ENCODE measurements at regions not wholly inside any gene's neighbourhood (a gene's known extent, or its start where the extent isn't known, plus 50 kb on each side); places are given as distances from the start of the nearest gene placed in this dataset.

DNA sequence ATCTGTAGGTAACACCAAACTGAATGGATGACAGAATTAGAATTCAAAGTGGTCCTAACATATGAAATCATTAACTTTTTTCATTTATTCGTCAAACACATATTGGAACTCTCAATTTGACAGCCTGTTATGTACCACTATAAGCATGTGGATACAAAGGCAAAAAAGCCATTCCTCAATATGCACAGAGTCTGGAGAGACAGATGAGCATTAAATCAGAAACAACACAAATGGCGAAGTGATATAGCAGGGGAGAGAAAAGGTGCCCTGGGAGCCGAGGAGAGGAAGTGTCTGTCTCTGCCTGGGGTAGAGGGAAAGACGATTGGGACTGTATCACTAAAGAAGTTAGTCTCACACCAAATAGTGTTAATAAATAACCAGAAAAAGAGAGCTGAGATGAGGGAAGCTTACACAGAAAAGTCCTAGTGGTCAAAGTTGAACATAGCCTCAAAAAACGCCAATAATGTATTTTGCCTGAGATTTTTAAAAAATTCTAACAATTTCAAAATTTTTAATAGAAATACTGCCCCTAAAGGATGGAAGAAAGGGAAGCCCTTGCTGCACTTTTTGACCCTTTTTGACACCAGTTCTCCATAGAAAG lies 417.5 kb downstream of the TUSC7 start:
- DNase-seq (ENCODE audit: low read depth), result no peak

DNA sequence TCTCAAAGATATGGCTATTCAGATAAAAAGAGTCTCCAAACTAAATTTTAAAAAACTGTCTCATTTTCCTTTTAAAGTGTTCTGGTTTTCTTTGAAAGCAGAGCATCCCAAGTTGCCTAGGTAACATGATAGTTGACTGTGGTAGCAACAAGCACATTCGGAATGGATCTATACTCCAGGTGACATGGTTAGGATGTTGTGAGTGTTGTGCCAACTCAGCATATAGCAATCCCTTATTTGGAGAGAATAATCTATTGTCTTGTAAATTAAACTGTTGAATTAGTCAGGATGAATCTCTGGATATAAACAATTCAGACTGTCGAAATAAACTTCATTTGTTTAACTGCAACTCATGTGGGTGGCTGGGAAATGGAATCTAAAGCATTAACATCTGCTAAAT lies 418.6 kb downstream of the TUSC7 start:
- DNase-seq (ENCODE audit: low read depth), result no peak

DNA sequence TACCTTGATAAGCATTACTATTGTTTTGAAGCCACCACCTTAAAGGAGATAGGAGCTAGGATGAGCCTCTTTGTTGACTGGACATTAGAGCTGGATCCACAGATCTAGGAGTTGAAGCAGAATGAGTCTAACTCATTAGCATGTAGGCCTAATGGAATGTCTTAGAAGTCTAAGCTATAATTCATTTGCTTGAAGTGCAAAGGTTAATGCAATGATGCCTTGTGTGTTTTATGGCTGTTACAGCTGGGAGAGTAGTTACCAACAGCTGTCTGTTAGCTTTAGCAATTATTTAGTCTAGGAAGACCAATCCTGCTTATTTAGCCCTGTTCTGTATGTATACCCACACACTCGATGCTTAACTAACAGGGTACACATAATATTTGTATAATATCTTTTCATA lies 419.3 kb downstream of the TUSC7 start:
- DNase-seq (ENCODE audit: low read depth), result no peak

DNA sequence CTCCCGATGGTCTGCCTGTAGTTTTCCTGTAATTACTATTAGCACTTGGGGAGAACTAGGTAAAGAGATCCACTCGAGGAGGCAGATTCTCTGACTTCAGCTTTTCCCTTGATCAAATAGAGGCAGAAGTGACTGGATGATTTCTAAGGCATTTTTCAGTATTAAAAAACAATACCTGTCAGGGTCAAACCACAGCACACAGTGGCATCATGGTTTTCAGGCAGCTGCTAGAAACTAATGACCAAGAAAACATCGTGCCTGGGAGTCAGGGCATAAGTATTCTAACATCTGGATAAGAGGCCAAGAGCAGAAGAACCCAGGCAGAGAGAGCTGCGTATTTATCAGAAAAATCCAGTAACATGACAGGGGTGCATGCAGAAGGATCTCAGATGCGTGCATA lies 419.9 kb downstream of the TUSC7 start:
- no peak for DNase-seq (ENCODE audit: low read depth)

DNA sequence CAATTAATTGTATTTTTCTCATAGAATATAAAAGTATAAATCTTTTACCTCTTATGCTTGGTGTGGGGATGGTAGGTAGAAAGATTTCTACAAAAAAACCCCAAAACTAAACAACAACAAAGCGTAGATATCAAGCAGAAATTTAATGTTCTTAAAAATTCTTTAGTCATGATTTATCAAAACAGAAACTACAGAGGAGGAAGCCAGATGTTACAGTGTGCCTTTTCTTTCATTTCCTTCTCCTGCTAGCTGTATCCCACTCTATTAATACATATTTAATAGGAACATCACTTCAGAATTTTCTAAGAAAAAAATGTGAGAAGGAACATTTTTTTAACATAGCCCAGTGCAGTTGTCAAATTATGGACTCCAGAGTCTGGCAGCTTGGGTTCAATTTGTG lies 420.6 kb downstream of the TUSC7 start:
- no peak for DNase-seq (ENCODE audit: low read depth)

DNA sequence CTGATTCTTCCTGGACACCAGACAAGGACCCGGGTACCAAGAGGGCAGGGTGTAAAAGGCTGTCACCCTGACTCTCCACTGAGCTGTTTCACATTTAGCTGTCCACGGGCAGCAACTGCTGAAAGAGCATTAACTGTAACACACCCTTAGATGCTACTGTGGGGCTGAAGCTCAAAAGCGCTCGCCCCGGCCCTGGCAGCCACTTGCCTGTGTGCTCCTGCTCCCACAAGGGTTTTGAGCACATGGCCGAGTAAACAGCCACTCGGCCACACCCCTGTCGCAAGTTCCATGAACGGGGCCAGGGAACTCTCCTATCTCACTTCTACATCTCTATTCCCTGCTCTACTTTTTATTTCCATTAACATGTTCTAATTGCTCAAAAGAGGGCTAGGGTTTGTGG lies 421.7 kb downstream of the TUSC7 start:
- no peak for DNase-seq (ENCODE audit: low read depth)

DNA sequence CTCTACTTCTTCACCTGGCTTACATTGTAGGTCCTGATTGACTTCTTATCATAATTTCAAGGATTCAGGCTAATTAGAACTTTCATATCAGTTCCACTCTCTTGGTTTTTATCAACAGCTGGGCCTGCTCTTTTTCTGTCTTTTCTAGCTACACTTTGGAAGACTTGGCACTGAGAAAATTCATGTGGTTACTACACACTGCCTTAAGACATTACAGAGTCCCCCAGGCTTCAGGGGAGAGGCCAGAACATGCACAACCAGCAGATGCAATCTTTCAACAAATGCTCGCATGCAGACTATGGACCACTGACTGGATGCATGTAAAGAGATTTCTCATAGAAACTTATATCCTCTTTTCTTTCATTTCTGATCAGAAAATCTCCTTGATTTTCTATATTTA lies 423.5 kb downstream of the TUSC7 start:
- DNase-seq (ENCODE audit: low read depth), result no peak

DNA sequence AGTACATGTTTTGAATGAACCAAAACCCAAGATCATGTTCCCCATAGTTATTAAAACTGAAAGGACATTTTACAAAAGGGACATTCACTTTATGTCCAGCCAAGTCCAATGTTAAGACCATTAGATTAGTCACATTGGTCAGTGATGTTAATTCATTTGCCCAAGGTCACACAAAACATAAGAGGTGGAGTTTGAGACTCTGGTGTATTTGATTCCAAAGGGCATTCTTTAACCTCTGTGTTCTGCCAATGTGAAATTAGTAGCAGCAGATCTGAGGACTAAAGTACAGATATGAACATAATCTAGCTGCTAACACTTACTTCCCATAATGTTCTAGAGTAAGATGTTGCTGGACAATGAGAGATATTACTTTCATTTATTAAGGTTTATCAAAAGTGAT lies 425.6 kb downstream of the TUSC7 start:
- no peak for DNase-seq (ENCODE audit: low read depth)

DNA sequence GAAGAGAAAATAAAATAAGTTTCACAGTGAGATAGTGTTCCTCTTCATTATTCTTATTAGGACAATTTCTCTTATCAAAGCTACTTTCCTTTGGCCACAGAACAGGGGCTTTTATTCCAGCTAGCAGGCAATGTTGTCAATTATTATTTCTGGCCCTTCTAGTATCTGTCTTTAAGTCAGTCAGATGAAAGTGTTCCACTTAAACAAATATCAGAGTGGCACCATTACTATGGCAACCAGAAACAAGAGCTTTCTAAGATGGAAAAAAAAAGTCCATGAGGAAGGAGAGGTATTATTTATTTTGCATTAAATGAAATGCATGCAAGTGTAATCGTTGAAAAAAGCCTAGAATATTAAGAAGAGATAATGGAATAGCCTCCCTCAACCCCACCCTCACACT lies 426.4 kb downstream of the TUSC7 start:
- no peak for DNase-seq (ENCODE audit: low read depth)

DNA sequence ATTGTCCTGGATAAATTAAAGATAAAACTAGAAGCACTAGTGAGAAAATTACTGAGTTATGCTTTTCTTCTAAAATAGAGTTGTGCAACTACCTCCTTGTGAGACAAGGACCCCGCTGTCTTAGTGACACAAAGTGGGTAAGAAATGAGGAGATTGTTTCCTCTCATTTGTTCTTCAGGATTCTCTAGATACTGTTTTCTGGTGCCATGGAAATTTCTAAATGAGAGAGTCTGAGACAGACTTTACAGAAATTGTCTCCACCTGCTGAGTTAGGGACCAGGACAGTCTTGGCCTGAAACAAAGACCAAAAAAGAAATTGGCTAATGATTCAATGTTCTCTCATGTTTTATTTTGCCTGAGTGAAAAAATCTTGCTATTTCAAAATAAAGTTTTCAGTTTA lies 427.5 kb downstream of the TUSC7 start:
- no peak for DNase-seq (ENCODE audit: low read depth)

DNA sequence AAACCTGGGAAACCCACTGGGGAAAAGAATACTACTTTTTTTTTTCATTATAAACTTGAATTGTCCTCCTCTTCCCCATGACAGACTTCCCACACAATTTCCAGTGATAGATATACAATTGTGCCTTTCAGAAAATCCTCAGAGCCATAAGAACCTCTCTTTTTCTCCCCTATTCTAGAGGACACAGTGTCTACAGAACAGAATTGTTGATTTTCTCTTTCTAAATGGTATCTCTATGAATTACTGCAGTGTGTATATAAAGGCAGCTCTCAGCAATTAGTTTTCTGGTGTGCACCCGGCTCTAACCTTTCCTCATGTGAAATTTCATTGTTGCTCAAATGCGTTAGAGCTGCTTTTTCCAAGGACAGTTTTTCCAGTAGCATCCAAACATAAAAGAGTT lies 430.1 kb downstream of the TUSC7 start:
- no peak for DNase-seq (ENCODE audit: low read depth)

DNA sequence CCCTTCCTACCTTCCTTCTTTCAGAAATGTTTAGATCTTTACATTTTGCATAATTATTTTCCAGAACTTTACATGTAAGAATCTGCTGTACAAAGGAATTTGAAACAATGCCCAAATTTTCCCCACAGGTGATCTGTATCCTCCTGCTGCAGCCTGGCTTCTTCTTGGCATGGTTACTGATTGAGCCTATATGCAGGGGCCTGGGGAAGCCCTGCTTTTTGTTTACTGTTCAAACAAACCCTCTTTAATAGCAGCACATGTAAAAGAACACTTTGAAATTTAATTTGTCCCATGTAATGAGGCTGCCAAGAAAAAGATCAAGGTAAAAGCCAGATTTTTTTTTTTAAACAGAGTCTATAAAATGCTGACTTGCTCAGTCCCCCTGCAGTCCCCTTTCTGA lies 432.2 kb downstream of the TUSC7 start:
- no peak for DNase-seq (ENCODE audit: low read depth)

DNA sequence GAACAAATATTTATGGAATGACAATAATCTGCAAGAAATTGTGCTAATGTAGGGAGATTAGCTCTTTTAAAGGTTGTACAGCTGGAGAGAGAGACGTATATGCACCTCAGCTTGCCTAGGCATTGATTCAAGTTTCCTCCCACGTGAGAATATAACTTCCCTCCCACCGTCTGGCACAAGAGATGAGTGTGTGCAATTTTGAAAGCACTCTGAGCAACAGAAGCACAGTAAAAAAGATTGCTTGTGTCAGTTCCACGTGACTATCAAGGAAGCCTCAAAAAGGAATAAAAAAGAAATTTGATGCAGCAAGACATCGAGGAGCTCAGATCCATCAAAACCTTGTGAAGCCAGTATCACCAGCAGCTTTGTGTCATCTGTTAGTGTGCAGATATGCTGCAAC lies 435.3 kb downstream of the TUSC7 start:
- peak; percentile 11 for DNase-seq (ENCODE audit: low read depth)

DNA sequence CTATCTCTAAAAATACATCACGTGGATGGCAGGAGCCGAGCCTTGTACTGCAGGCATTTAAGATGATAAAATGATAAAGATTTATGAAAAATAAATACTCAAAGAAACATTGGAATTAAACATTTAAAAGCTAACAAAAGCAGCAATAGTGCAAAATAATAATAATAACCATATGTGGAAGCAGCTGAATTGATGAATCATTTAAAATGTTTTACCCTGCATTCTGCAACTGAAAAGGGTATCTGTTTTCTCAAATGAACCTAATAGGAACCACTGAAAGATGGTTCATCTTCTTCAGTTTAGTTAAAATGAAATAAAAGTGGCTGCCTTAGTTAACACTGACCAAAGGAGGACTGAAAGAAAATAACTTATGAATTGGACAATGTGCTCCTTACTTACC lies 436.1 kb downstream of the TUSC7 start:
- DNase-seq (ENCODE audit: low read depth), result no peak

DNA sequence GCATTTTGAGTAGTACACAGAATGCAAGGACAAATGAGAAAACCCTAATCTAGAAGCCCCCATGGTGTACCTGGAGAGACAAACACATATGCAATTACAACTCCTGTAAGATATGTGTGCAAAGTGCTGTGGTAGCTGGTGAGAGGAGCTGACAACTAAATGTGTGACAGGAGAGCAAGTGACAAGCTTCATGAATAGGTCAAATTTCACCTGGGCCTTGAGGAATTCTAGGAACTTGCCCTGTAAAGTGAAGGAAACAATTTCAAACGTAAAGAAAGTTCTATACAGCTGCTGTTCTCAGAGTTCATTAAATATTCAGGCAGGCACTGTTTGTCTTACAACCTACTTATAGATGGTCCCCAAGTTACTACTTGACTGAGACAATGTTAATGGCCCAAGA lies 437.0 kb downstream of the TUSC7 start:
- no peak for DNase-seq (ENCODE audit: low read depth)

DNA sequence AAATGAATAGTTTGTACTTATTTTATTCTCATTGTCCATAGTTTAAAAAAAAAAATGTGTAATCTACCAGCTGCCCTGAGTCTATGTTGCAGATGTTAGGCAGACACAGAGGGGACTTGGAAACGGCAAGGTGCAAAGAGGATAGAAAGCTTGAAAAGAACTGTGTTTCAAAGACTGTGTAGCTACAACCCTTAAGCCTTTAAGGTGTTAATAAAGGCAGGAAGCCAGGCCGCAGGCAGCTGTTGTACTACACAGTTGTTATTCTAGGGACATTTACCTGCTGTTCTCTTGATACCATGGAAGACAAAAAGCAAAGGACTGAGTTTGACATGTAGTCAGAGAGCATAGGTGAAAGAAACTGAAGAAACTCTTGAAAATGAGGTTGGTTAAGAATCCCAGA lies 440.0 kb downstream of the TUSC7 start:
- no peak for DNase-seq (ENCODE audit: low read depth)

DNA sequence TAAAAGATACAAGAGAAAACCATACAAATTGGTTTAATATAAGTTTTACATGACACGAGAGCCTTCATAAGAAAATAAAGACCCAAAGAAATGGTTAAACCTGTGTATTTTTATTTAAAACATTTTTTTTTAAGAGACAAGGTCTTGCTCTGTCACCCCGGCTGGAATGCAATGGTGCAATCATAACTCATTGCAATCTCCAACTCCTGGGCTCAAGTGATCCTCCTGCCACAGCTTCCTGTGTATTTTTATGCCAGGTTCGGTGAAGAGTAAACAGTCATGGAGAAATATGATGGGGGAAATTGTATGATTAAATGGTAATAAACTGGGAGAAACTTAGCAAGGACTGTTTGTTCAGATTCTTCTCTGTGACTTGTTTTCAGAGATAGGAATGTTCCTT lies 441.0 kb downstream of the TUSC7 start:
- no peak for DNase-seq (ENCODE audit: low read depth)

DNA sequence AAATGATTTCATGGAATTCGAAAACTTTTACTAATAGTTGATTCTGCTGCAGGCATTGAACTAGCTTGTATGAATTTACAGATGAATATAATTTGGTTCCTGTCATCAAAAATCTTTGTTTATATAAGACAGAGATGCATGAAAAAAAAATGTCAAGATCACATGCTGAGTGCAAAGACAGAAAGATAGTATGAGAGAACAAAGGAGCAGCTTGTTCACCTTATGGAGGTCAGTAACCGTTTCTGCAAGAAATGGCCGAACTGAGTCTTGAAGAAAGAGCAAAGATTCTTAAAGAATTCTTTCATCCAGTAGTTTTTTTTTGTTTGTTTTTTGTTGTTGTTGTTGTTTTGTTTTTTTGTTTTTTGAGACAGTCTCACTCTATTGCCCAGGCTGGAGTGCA lies 450.6 kb downstream of the TUSC7 start:
- no peak for DNase-seq (ENCODE audit: low read depth)

DNA sequence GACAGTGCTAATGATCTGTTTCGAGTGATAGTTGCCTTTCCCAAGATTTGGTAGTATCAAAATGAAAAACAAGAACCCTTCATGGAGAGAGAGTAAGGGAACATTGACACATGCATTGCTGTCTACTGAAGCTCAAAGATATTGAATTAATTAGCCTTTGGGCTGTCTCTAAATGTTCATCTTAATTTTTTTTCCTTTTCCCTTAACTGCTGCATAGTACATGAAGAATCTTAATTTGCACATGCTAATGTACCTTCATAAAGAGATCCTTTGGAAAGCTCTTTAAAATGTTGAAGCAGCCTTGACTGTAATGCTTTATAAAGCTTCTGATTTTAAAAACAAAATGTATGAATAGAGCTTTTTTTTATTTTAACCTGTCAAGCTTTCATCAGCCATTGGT lies 452.2 kb downstream of the TUSC7 start:
- no peak for DNase-seq (ENCODE audit: low read depth)

DNA sequence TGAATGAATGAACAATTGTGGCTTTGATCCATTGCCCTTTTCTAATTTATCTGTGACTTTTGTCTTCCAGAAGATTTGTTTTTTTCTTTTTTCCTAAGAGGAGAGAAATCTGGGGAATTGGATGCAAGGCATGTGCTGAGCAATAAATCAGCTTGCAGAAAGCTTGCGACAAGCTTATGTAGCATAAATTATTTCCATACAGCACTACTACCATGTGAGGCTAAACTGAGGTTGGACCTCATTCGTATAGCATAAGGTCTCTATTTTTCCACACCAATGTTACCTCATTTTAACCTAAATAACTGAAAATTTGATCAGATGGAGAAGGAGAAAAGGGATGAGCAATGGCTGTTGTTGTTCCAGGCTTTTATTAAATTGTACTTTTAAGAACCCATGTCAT lies 455.6 kb downstream of the TUSC7 start:
- no peak for DNase-seq (ENCODE audit: low read depth)

DNA sequence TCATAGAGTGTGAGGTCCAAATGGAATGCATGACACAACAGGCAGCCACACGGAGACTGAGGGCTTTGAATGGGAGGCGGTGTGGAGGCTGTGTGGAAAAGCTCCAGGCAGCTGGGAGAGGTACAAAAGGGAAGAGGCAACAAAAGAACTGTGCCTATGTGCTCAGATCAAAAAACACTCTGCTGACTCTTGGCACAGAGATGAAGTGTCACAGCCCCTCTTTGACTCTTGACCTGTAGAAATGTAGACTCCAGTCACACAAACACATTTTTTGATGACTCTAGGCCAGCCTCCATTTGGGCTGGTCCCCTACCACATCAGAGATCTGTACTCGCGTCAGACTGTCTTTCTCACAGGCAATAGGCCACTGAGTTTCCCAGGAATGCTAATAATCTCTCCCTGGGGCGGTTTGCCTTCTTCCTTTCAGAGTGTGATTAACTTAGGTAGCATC lies 456.0 kb downstream of the TUSC7 start:
- DNase-seq (ENCODE audit: low read depth), result no peak

DNA sequence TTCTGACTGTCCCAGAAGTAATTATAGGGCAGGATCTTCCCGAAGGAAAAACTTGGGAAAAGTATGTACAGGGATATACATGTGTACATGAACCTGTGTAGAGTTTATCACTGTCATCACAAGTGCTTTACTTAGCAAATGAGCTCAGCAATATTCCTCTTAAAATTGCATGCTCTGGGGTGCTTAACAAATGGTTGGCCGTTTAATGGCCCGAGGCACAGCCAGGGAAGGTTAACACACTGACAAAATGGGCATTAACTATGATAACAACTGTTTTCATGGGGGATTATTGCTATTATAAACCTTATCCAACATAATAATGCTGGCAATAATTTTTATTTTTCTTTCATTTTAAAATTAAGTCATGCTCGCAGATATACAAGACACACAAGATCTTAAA lies 459.3 kb downstream of the TUSC7 start:
- DNase-seq (ENCODE audit: low read depth), result no peak

DNA sequence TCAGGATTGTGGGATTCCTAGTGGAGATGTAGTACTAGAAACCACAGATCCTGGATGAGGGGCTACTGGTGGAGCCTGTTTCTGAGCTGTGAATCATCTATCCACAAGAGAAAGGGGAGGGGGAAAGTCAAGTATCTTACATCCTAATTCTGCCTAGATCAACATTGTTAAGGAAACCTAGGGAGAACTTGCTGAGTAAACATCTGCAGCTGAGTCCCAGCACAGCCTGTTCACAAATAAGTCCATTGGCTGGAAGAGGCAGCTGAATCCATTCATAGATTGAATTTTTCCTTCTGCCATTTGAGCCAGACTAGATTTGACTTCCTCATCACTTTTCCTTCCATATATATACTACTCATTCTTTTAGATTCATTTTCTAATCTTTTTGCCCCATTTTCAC lies 460.5 kb downstream of the TUSC7 start:
- no peak for DNase-seq (ENCODE audit: low read depth)

DNA sequence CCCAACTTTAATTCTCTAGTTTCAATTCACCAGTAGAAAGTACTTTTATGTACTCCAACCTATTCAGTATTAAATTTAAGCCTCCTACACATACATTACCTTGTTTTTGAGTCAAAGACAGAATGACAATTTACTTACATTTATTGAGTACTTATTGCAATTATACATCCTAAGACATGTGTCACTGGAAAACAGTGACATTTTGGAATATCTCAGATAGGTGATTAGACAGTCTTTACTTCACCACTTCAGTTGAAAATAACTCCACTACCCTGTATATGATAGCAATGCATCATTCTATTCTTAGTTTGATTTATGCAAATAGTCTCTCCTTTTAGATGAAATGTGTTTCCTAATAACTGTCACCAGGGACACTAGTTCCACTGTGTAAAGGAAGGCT lies 461.5 kb downstream of the TUSC7 start:
- no peak for DNase-seq (ENCODE audit: low read depth)

DNA sequence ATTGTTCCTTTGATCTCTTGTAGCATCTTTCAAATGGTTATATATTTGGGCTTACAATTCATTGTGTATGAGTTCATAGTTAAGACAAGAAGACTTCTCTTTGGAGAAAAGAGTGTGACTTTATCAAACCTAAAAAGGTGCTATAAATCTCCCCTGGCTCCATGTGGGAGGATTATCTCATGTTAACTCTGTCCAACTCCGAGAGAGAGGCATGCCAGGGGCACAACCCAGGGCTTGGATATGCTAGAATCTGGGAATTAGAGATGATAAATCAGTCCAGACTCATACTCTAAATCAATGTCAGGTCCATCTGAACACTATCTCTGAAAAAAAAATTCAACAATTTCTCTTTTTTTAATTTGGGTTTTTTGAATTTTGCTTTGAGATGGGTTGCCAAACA lies 462.8 kb downstream of the TUSC7 start:
- DNase-seq (ENCODE audit: low read depth), result no peak

Measured in forelimb muscle (tissue), 1 donor.